Loucy (cell line): ENCODE measurements at regions not wholly inside any gene's neighbourhood (a gene's known extent, or its start where the extent isn't known, plus 50 kb on each side); places are given as distances from the start of the nearest gene placed in this dataset.

ENCODE experiments used
- H2AFZ ChIP-seq: fragments of 200-600 bp; sonication (generic); 2 replicates; pipeline ENCODE4 v1.6.0; 2016; ENCODE audit warnings: antibody characterized with exemption, mild to moderate bottlenecking, low read length, moderate library complexity
- H3F3A ChIP-seq: fragments of 200-600 bp; 2 replicates; pipeline ENCODE4 v1.6.0; 2016; ENCODE audit warnings: antibody characterized with exemption, low read depth, mild to moderate bottlenecking
- H3K27me3 ChIP-seq: fragments of 200-600 bp; sonication (generic); 2 replicates; pipeline ENCODE4 v1.6.1; 2014; ENCODE audit warnings: low read length, mild to moderate bottlenecking; ENCODE audit not compliant: insufficient read depth, poor library complexity, severe bottlenecking
- H3K36me3 ChIP-seq: fragments of 200-600 bp; sonication (generic); 2 replicates; pipeline ENCODE4 v1.6.1; 2016; ENCODE audit warnings: low read length; ENCODE audit not compliant: insufficient read depth
- H3K4me1 ChIP-seq: fragments of 200-600 bp; sonication (generic); 2 replicates; pipeline ENCODE4 v1.5.1; 2014; ENCODE audit warnings: low read length, mild to moderate bottlenecking; ENCODE audit not compliant: insufficient read depth, poor library complexity, severe bottlenecking
- H3K4me2 ChIP-seq: fragments of 200-600 bp; sonication (generic); 2 replicates; pipeline ENCODE4 v1.6.0; 2014; ENCODE audit warnings: antibody characterized with exemption, low read length, low read depth, mild to moderate bottlenecking; ENCODE audit not compliant: poor library complexity, severe bottlenecking
- H3K4me3 ChIP-seq: fragments of 200-600 bp; sonication (generic); 2 replicates; pipeline ENCODE4 v1.5.1; 2014; ENCODE audit warnings: low read length, mild to moderate bottlenecking, mixed read lengths; ENCODE audit not compliant: poor library complexity, severe bottlenecking
- H3K79me2 ChIP-seq: fragments of 200-600 bp; sonication (generic); 2 replicates; pipeline ENCODE4 v1.6.1; 2014; ENCODE audit warnings: low read length; ENCODE audit not compliant: insufficient read depth
- H3K9ac ChIP-seq: fragments of 200-600 bp; sonication (generic); 2 replicates; pipeline ENCODE4 v1.6.0; 2014; ENCODE audit warnings: mild to moderate bottlenecking, low read depth, low read length, moderate library complexity; ENCODE audit not compliant: poor library complexity, severe bottlenecking
- H3K9me2 ChIP-seq: fragments of 200-600 bp; sonication (generic); replicated peaks from 2 replicates; pipeline ENCODE4 v1.6.1; 2016; ENCODE audit warnings: low read depth, low read length, mixed read lengths
- H3K9me3 ChIP-seq: fragments of 200-600 bp; sonication (generic); 2 replicates; pipeline ENCODE4 v1.6.1; 2014; ENCODE audit warnings: mild to moderate bottlenecking, antibody characterized with exemption, low read length, low read depth; ENCODE audit not compliant: insufficient read depth
- H4K20me1 ChIP-seq: fragments of 200-600 bp; sonication (generic); 2 replicates; pipeline ENCODE4 v1.6.0; 2014; ENCODE audit warnings: antibody characterized with exemption, low read length, mild to moderate bottlenecking; ENCODE audit not compliant: insufficient read depth, poor library complexity, severe bottlenecking
- CTCF ChIP-seq: fragments of 200-600 bp; sonication (generic); conservative IDR thresholded peaks from 2 replicates; pipeline ENCODE4 v1.5.1; 2014; ENCODE audit warnings: mild to moderate bottlenecking, antibody characterized with exemption, low read length
- EZH2phosphoT487 ChIP-seq: fragments of 200-600 bp; IDR thresholded peaks from 2 replicates; pipeline ENCODE4 v1.6.1; 2018; ENCODE audit warnings: antibody characterized with exemption, mild to moderate bottlenecking, moderate library complexity, borderline replicate concordance

GRCh38 chr5:154544646-154545045 lies 66.6 kb upstream of the HAND1 start:
- Histone ChIP-seq H3K36me3 (no peaks in the 10 kb centered on the region), H2AFZ (no peak overlapping the region), H3K4me3 (no peak overlapping the region), H3K79me2 (no peaks in the 10 kb centered on the region), H3K9ac (no peak overlapping the region), H3K4me1 (no peaks in the 10 kb centered on the region), H3K4me2 (no peak overlapping the region), H3F3A (no peaks in the 10 kb centered on the region), H3K9me2 (no peaks in the 10 kb centered on the region), H3K9me3 (no peaks in the 10 kb centered on the region), H3K27me3 (no peaks in the 10 kb centered on the region), H4K20me1 (no peaks in the 10 kb centered on the region)
- TF ChIP-seq EZH2phosphoT487, result no peak
- TF ChIP-seq CTCF, result no peak

GRCh38 chr5:154543380-154543779 lies 65.4 kb upstream of the HAND1 start:
- H3F3A ChIP-seq, result no peaks in the 10 kb centered on the region
- H4K20me1 ChIP-seq, result no peaks in the 10 kb centered on the region
- no peaks in the 10 kb centered on the region for H3K9me2 ChIP-seq
- H3K4me2 ChIP-seq, result no peak overlapping the region
- no peaks in the 10 kb centered on the region for H3K27me3 ChIP-seq
- no peaks in the 10 kb centered on the region for H3K79me2 ChIP-seq
- H3K9me3 ChIP-seq, result no peaks in the 10 kb centered on the region
- no peak overlapping the region for H3K9ac ChIP-seq
- H3K4me3 ChIP-seq, result no peak overlapping the region
- H3K36me3 ChIP-seq, result no peaks in the 10 kb centered on the region
- H3K4me1 ChIP-seq, result no peaks in the 10 kb centered on the region
- no peak overlapping the region for H2AFZ ChIP-seq
- no peak for TF ChIP-seq CTCF
- TF ChIP-seq EZH2phosphoT487, result no peak

- Histone ChIP-seq H3K4me1 (no peaks in the 10 kb centered on the region), H3K36me3 (no peaks in the 10 kb centered on the region), H4K20me1 (no peaks in the 10 kb centered on the region), H2AFZ (no peak overlapping the region), H3K27me3 (no peaks in the 10 kb centered on the region), H3K9me2 (no peaks in the 10 kb centered on the region), H3K79me2 (no peaks in the 10 kb centered on the region), H3K4me3 (no peak overlapping the region), H3K9ac (no peak overlapping the region), H3F3A (no peaks in the 10 kb centered on the region), H3K4me2 (no peak overlapping the region), H3K9me3 (no peaks in the 10 kb centered on the region)
- TF ChIP-seq CTCF (no peak), EZH2phosphoT487 (no peak)
These were observed 64.6 kb upstream of the HAND1 start for GRCh38 chr5:154542581-154542980.
